SJSA1 (cell line): ENCODE measurements at regions not wholly inside any gene's neighbourhood (a gene's known extent, or its start where the extent isn't known, plus 50 kb on each side); places are given as distances from the start of the nearest gene placed in this dataset.

Source experiments
- DNase-seq, 2 experiments: peaks; one replicate each; pipeline ENCODE4 v3.0.0-alpha.2; 2015 to 2020; ENCODE audit warnings: low spot score in 2 of 2, low read depth in 1 of 2
- H3K27ac ChIP-seq: fragments of 250-450 bp; sonication (Bioruptor Pico); 2 replicates; pipeline ENCODE4 v1.5.1; 2020; ENCODE audit warnings: mild to moderate bottlenecking, moderate library complexity
- H3K27me3 ChIP-seq: fragments of 250-450 bp; sonication (Bioruptor Pico); replicated peaks from 2 replicates; pipeline ENCODE4 v1.5.1; 2020; ENCODE audit warnings: mild to moderate bottlenecking, moderate library complexity
- H3K36me3 ChIP-seq: fragments of 250-450 bp; sonication (Bioruptor Pico); 2 replicates; pipeline ENCODE4 v1.5.1; 2020; ENCODE audit warnings: mild to moderate bottlenecking
- H3K4me1 ChIP-seq: fragments of 250-450 bp; sonication (Bioruptor Pico); replicated peaks from 2 replicates; pipeline ENCODE4 v1.6.1; 2021; ENCODE audit warnings: mild to moderate bottlenecking
- H3K4me3 ChIP-seq: fragments of 250-450 bp; sonication (Bioruptor Pico); 2 replicates; pipeline ENCODE4 v1.5.1; 2020; ENCODE audit warnings: mild to moderate bottlenecking
- H3K9me3 ChIP-seq: fragments of 250-450 bp; sonication (Bioruptor Pico); replicated peaks from 2 replicates; pipeline ENCODE4 v1.5.1; 2020; ENCODE audit warnings: mild to moderate bottlenecking

GRCh38 chrY:12981074-12981473, 76.4 kb downstream of the DDX3Y start:
- Histone ChIP-seq H3K4me1 (no peaks in the 10 kb centered on the region), H3K36me3 (no peaks in the 10 kb centered on the region), H3K27me3 (no peaks in the 10 kb centered on the region), H3K4me3 (no peak overlapping the region), H3K27ac (no peak overlapping the region), H3K9me3 (no peaks in the 10 kb centered on the region)
- DNase-seq: no peak

- no peak for DNase-seq
- Histone ChIP-seq H3K4me3 (no peak overlapping the region), H3K36me3 (no peaks in the 10 kb centered on the region), H3K27me3 (no peaks in the 10 kb centered on the region), H3K27ac (no peak overlapping the region), H3K4me1 (no peaks in the 10 kb centered on the region), H3K9me3 (no peaks in the 10 kb centered on the region)
Observed at GRCh38 chrY:12982249-12982829, 77.7 kb downstream of the DDX3Y start.

DNA sequence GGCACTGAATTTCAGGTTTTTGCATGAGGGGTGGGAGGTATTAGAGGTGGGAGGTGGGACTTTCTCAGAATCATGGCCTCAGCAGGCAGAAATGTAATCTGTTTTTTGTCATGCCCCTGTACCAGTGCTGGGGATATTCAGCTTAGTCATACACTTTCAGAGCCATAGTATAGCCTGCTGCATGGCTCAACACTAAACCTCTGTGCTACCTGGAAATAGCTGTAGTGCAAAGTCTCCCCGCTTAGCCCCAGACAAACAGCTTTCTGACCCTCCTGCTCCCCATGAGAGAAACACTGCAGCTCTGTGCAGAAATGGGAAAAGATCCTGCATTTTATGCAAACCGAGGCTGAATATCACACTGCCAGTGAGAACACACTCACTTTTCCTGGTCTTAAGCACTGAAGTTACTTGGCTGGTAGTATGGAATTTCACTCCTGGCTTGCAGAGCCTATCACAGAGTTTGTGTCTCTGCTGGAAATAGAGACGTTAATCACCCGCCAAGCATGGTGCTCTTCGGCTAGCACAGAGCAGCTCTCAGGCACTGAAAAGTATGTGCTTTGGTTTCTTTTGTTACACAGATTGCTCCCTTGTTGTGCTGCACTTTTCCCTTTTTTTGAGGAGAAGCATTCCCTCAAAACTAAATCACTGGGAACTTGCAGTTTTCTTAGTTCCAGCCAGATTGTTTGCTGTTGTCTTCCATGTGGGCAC, 80.1 kb downstream of the DDX3Y start:
- no peaks in the 10 kb centered on the region for H3K9me3 ChIP-seq
- no peak overlapping the region for H3K4me3 ChIP-seq
- no peaks in the 10 kb centered on the region for H3K4me1 ChIP-seq
- H3K36me3 ChIP-seq: no peaks in the 10 kb centered on the region
- DNase-seq: no peak
- H3K27ac ChIP-seq: no peak overlapping the region
- no peaks in the 10 kb centered on the region for H3K27me3 ChIP-seq

DNA sequence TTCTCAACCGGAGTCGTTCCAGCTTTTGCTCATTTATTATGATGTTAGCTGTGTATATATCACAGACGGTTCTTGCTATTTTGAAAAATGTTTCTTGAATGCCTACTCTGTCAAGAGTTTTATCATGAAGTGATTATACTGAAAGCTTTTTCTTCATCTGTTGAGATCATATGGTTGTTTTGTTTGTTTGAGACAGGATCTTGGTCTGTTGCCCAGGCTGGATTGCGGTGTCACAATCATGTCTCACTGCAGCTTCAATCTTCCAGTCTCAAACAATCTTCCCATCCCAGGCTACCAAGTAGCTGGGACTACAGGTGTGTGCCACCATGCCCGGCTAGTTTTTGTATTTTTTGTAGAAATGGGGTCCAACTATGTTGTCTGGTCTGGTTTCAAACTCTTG, 112.8 kb downstream of the DDX3Y start:
- no peak for DNase-seq
- H3K27me3 ChIP-seq: no peaks in the 10 kb centered on the region
- no peaks in the 10 kb centered on the region for H3K36me3 ChIP-seq
- H3K27ac ChIP-seq: no peak overlapping the region
- peaks cover 6% of the 10 kb centered on the region for H3K4me1 ChIP-seq
- H3K9me3 ChIP-seq: no peaks in the 10 kb centered on the region
- no peak overlapping the region for H3K4me3 ChIP-seq

GRCh38 chrY:13019486-13019885, 114.8 kb downstream of the DDX3Y start:
- Histone ChIP-seq H3K4me3 (no peak overlapping the region), H3K36me3 (no peaks in the 10 kb centered on the region), H3K27me3 (no peaks in the 10 kb centered on the region), H3K27ac (peak overlapping the region; percentile 21), H3K4me1 (peaks cover 6% of the 10 kb centered on the region), H3K9me3 (no peaks in the 10 kb centered on the region)
- DNase-seq: peak in 1 of 2 experiments; percentile 67

- H3K27ac ChIP-seq: no peak overlapping the region
- no peaks in the 10 kb centered on the region for H3K9me3 ChIP-seq
- DNase-seq: no peak
- no peaks in the 10 kb centered on the region for H3K36me3 ChIP-seq
- H3K27me3 ChIP-seq: no peaks in the 10 kb centered on the region
- peaks cover 6% of the 10 kb centered on the region for H3K4me1 ChIP-seq
- no peak overlapping the region for H3K4me3 ChIP-seq
Observed at GRCh38 chrY:13020839-13021238, 116.2 kb downstream of the DDX3Y start.

DNA sequence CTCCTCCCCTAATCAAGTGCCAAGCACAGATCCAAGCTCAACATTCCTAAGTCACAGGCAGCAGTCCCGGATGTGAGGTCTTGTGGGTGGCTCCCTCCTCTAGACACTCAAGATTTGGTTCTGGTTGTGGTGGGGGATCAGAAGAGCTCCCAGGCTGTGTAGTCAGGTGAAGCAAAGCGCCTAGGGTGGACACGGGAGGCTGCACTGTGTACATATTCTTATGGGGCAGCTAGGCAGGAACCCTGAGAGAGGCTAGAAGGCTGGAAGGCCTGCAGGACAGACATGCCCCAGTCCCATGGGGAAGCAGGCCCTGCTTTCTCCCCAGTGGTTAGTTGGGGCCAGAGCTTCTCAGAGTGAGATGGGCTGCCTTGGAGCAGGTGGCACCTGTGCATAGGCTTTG, 118.9 kb downstream of the DDX3Y start:
- Histone ChIP-seq H3K4me1 (peaks cover 6% of the 10 kb centered on the region), H3K9me3 (no peaks in the 10 kb centered on the region), H3K4me3 (no peak overlapping the region), H3K36me3 (no peaks in the 10 kb centered on the region), H3K27me3 (no peaks in the 10 kb centered on the region), H3K27ac (no peak overlapping the region)
- no peak for DNase-seq

GRCh38 chrY:13024447-13024846, 119.8 kb downstream of the DDX3Y start:
- no peaks in the 10 kb centered on the region for H3K4me1 ChIP-seq
- no peaks in the 10 kb centered on the region for H3K9me3 ChIP-seq
- DNase-seq: no peak

GRCh38 chrY:13026906-13027305, 122.2 kb downstream of the DDX3Y start:
- no peaks in the 10 kb centered on the region for H3K27me3 ChIP-seq
- no peaks in the 10 kb centered on the region for H3K9me3 ChIP-seq
- no peak overlapping the region for H3K27ac ChIP-seq
- no peaks in the 10 kb centered on the region for H3K36me3 ChIP-seq
- no peak for DNase-seq
- no peak overlapping the region for H3K4me3 ChIP-seq
- H3K4me1 ChIP-seq: no peaks in the 10 kb centered on the region

More at GRCh38 chrY:13024447-13024846, 119.8 kb downstream of the DDX3Y start:
- Histone ChIP-seq H3K36me3 (no peaks in the 10 kb centered on the region), H3K27me3 (no peaks in the 10 kb centered on the region), H3K27ac (no peak overlapping the region), H3K4me3 (no peak overlapping the region)

DNA sequence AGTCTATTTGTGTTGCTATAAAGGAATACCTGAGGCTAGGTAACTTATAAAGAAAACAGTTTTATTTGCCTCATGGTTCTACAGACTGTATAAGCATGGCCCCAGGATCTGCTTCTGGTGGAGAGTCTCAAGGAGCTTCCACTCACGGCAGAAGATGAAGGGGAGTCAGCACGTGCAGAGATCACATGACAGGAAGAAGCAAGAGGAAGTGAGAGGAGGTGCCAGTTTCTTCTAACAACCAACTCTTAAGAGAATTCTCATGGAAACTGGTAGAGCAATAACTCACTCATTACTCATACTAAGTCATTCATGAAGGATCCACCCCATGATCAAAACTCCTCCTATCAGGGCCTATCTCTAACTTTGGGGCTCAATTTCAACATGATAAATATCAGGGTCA, 135.6 kb downstream of the DDX3Y start:
- Histone ChIP-seq H3K4me1 (no peaks in the 10 kb centered on the region), H3K27me3 (no peaks in the 10 kb centered on the region), H3K27ac (no peak overlapping the region), H3K9me3 (no peaks in the 10 kb centered on the region), H3K36me3 (no peaks in the 10 kb centered on the region), H3K4me3 (no peak overlapping the region)
- no peak for DNase-seq

GRCh38 chrY:13053501-13053900, 148.8 kb downstream of the DDX3Y start:
- H3K36me3 ChIP-seq: no peaks in the 10 kb centered on the region
- H3K4me1 ChIP-seq: no peaks in the 10 kb centered on the region
- H3K27ac ChIP-seq: no peak overlapping the region
- DNase-seq: no peak
- H3K4me3 ChIP-seq: no peak overlapping the region
- H3K27me3 ChIP-seq: no peaks in the 10 kb centered on the region
- H3K9me3 ChIP-seq: no peaks in the 10 kb centered on the region

- Histone ChIP-seq H3K9me3 (no peaks in the 10 kb centered on the region), H3K4me3 (no peak overlapping the region), H3K27me3 (no peaks in the 10 kb centered on the region)
Observed at GRCh38 chrY:13066372-13066771, 161.7 kb downstream of the DDX3Y start.

DNA sequence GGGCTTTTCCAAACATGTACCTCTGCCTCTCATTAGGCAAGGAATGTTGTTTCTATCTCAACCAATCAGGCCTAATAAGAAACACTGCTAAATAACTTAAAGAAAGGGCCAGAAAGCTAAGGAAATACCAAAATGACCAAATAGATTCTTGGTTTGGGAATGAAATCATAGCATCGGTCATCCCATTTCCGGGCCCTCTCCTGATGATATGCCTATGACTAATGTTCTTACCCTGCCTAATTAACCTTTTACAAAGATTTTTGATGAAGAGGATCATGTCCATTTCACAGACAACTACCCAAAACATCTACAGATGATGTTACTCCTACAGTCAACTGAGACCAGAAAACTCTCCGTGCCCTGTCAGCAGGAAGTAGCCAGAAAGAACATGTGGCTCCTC, 164.0 kb downstream of the DDX3Y start:
- Histone ChIP-seq H3K4me3 (no peak overlapping the region), H3K27me3 (no peaks in the 10 kb centered on the region), H3K27ac (no peak overlapping the region), H3K4me1 (no peaks in the 10 kb centered on the region), H3K9me3 (no peaks in the 10 kb centered on the region), H3K36me3 (no peaks in the 10 kb centered on the region)
- DNase-seq: no peak

More at GRCh38 chrY:13066372-13066771, 161.7 kb downstream of the DDX3Y start:
- no peak for DNase-seq
- H3K27ac ChIP-seq: no peak overlapping the region
- H3K4me1 ChIP-seq: no peaks in the 10 kb centered on the region
- H3K36me3 ChIP-seq: no peaks in the 10 kb centered on the region

DNA sequence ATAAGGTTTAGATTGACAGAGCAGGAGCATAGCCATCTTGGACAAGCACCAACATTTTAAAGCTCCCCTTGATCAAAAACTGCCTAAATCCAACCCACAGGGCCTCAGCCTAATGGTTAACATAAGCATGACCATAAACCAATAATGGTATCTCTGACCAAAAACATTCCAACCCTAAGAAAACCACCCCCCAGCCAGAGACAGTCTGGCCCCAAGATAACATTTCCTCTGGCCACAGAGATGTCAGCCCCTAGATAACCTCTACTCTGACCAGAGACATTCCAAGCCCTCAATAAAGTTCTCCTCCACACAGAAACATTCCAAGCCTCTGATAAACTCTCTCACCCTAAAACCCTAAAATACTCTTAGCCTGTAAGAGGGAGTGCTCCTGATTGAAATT, 164.4 kb downstream of the DDX3Y start:
- H3K27me3 ChIP-seq: no peaks in the 10 kb centered on the region
- no peak for DNase-seq
- no peaks in the 10 kb centered on the region for H3K36me3 ChIP-seq
- H3K27ac ChIP-seq: no peak overlapping the region
- H3K4me1 ChIP-seq: no peaks in the 10 kb centered on the region
- H3K9me3 ChIP-seq: no peaks in the 10 kb centered on the region
- H3K4me3 ChIP-seq: no peak overlapping the region

DNA sequence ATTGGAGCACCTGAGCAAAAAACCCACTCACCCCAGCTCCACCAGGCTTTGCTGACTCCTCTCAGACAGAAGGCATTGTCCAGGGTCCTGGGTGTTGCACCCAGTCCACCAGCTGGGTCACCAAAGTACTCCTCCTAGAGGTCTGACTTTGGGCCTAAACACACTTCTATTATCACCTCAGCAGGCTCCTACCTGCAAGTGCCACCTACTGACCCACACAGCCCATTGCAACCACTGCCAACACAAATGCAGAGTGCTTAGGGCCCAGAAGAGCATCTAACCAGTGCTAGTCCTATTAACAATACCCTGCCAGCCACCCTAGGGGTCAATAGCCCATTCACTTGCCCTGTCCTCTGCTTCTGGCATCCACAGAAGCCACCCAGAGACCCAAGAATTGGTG, 178.1 kb downstream of the DDX3Y start:
- Histone ChIP-seq H3K36me3 (no peaks in the 10 kb centered on the region), H3K27me3 (no peaks in the 10 kb centered on the region), H3K27ac (no peak overlapping the region), H3K4me1 (no peaks in the 10 kb centered on the region), H3K4me3 (no peak overlapping the region), H3K9me3 (no peaks in the 10 kb centered on the region)
- DNase-seq: no peak
